ENCODE measurements at regions not wholly inside any gene's neighbourhood (a gene's known extent, or its start where the extent isn't known, plus 50 kb on each side); places are given as distances from the start of the nearest gene placed in this dataset.

GRCh38 chr5:148005788-148006520 is 57.8 kb upstream of the SPINK5 start:
- TF ChIP-seq POLR2A (IDR thresholded peaks at IDR 0.05) = no peak
- no peak for TF ChIP-seq CTCF (IDR thresholded peaks at IDR 0.05)
- no peak for TF ChIP-seq POLR2AphosphoS5 (IDR thresholded peaks at IDR 0.05)
